B cell (primary cell): ENCODE measurements at regions not wholly inside any gene's neighbourhood (a gene's known extent, or its start where the extent isn't known, plus 50 kb on each side); places are given as distances from the start of the nearest gene placed in this dataset.

ENCODE experiments used
- ATAC-seq: fragments of 200-7000 bp; cut with Tn5 transposase; one replicate; pipeline ENCODE4 v1.10.0; 2021; ENCODE audit warnings: low read depth, mild to moderate bottlenecking, moderate number of reproducible peaks, moderate library complexity
- CTCF ChIA-PET: fragments of 350-600 bp; sonication (Branson Sonifier 250); formaldehyde crosslinking; loops from one replicate; lab custom pipeline; 2021; ENCODE audit warnings: antibody characterized with exemption, inconsistent platforms; lab: Charles Lee
- POLR2A ChIA-PET: fragments of 350-600 bp; sonication (Branson Sonifier 250); formaldehyde crosslinking; loops from one replicate; lab custom pipeline; 2021; ENCODE audit warnings: antibody characterized with exemption; lab: Charles Lee
- DNase-seq: peaks from one replicate; pipeline ENCODE4 v3.0.0; 2013
- H2AFZ ChIP-seq: 2 replicates; pipeline ENCODE4 v1.6.1; 2012; ENCODE audit warnings: mild to moderate bottlenecking, low read depth, low read length; ENCODE audit not compliant: insufficient read depth, poor library complexity, severe bottlenecking
- H3K27ac ChIP-seq, 2 donors: 1 replicate in 1 of 2; 2 replicates in 1 of 2; pipeline ENCODE4 v1.5.1; 2012 to 2013; ENCODE audit warnings: low read length in 2 of 2, mild to moderate bottlenecking in 2 of 2, moderate library complexity in 1 of 2
- H3K27me3 ChIP-seq, 4 experiments: fragments of 200-600 bp in 1 of 4; sonication (generic) in 1 of 4; replicated peaks in 1 of 4; 1 replicate in 2 of 4; 2 replicates in 2 of 4; pipeline versions ENCODE4 v1.6.1 to v1.7.0; 2013 to 2016; ENCODE audit warnings: low read length in 3 of 4, mild to moderate bottlenecking in 2 of 4, mixed read lengths in 1 of 4, moderate library complexity in 1 of 4; ENCODE audit not compliant: insufficient read depth in 4 of 4, control insufficient read depth in 3 of 4; ENCODE audit errors: control extremely low read depth in 1 of 4
- H3K36me3 ChIP-seq, 2 experiments: replicated peaks in 1 of 2; 1 replicate in 1 of 2; 2 replicates in 1 of 2; pipeline versions ENCODE4 v1.6.1 to v1.7.1; 2013; ENCODE audit warnings: low read length in 1 of 2; ENCODE audit not compliant: insufficient read depth in 2 of 2, control insufficient read depth in 1 of 2; ENCODE audit errors: control extremely low read depth in 1 of 2, extremely low read depth in 1 of 2
- H3K4me1 ChIP-seq, 2 donors: fragments of 200-600 bp in 1 of 2; sonication (generic) in 1 of 2; 1 replicate in 1 of 2; 2 replicates in 1 of 2; pipeline versions ENCODE4 v1.5.1 to v1.6.1; 2013 to 2017; ENCODE audit warnings: low read length in 2 of 2; ENCODE audit not compliant: control insufficient read depth in 2 of 2, insufficient read depth in 2 of 2
- H3K4me2 ChIP-seq: replicated peaks from 2 replicates; pipeline ENCODE3; 2012; ENCODE audit warnings: mild to moderate bottlenecking, low read depth, low read length; ENCODE audit not compliant: poor library complexity, severe bottlenecking
- H3K4me3 ChIP-seq, 5 experiments: fragments of 200-600 bp in 1 of 5; sonication (generic) in 1 of 5; 1 replicate in 3 of 5; 2 replicates in 2 of 5; pipeline versions ENCODE4 v1.5.1 to v1.7.0; 2011 to 2016; ENCODE audit warnings: low read length in 4 of 5, mild to moderate bottlenecking in 4 of 5, low read depth in 2 of 5, control low read depth in 1 of 5, moderate library complexity in 1 of 5; ENCODE audit not compliant: insufficient read depth in 1 of 5; ENCODE audit errors: control extremely low read depth in 1 of 5, extremely low read depth in 1 of 5
- H3K79me2 ChIP-seq: fragments of 200-600 bp; sonication (generic); one replicate; pipeline ENCODE4 v1.6.0; 2016; ENCODE audit warnings: low read length; ENCODE audit not compliant: control insufficient read depth, insufficient read depth
- H3K9ac ChIP-seq: fragments of 200-600 bp; sonication (generic); 2 replicates; pipeline ENCODE4 v1.6.1; 2017; ENCODE audit warnings: mild to moderate bottlenecking, low read length, moderate library complexity
- H3K9me3 ChIP-seq, 3 donors: one replicate each; pipeline versions ENCODE4 v1.6.1 to v1.7.1; 2013; ENCODE audit warnings: low read length in 2 of 3; ENCODE audit not compliant: control insufficient read depth in 2 of 3, insufficient read depth in 1 of 3; ENCODE audit errors: control extremely low read depth in 1 of 3
- H4K20me1 ChIP-seq: 2 replicates; pipeline ENCODE4 v1.6.0; 2012; ENCODE audit warnings: mild to moderate bottlenecking, low read length; ENCODE audit not compliant: insufficient read depth, control insufficient read depth, poor library complexity, severe bottlenecking
- H3K27ac Mint-ChIP-seq: one replicate; pipeline ENCODE4 v1.8.0; 2021; ENCODE audit warnings: mixed read lengths
- H3K27me3 Mint-ChIP-seq: one replicate; pipeline ENCODE4 v1.8.0; 2021; ENCODE audit warnings: mixed read lengths
- H3K4me1 Mint-ChIP-seq: one replicate; pipeline ENCODE4 v1.8.0; 2021; ENCODE audit warnings: mixed read lengths
- H3K4me3 Mint-ChIP-seq: one replicate; pipeline ENCODE4 v1.8.0; 2021; ENCODE audit warnings: mixed read lengths
- H3K9me3 Mint-ChIP-seq: one replicate; pipeline ENCODE4 v1.8.0; 2022; ENCODE audit warnings: mixed read lengths; ENCODE audit not compliant: insufficient read depth
- EZH2 ChIP-seq: IDR thresholded peaks from 2 replicates; pipeline ENCODE4 v1.6.1; 2012; ENCODE audit warnings: borderline replicate concordance, low read depth, mild to moderate bottlenecking, moderate library complexity, low read length; ENCODE audit not compliant: insufficient read depth, poor library complexity, severe bottlenecking
- WGBS: methylation state at CpG from one replicate; pipeline ENCODE4 v1.1.5; 2013; ENCODE audit warnings: missing lambda C conversion rate; ENCODE audit not compliant: insufficient coverage; 5-methylcytosine and 5-hydroxymethylcytosine counted together
- intact Hi-C: fragments of 100-400 bp; cut with micrococcal nuclease; formaldehyde crosslinking; loops from one replicate; pipeline ENCODE4 v1.10.0; 2022
- TF ChIP-seq, protein P1 (sequence below): fragments of 200-600 bp; IDR thresholded peaks from one replicate; pipeline ENCODE4 v1.8.0; 2022; ENCODE audit warnings: antibody characterized with exemption, mild to moderate bottlenecking

DNA sequence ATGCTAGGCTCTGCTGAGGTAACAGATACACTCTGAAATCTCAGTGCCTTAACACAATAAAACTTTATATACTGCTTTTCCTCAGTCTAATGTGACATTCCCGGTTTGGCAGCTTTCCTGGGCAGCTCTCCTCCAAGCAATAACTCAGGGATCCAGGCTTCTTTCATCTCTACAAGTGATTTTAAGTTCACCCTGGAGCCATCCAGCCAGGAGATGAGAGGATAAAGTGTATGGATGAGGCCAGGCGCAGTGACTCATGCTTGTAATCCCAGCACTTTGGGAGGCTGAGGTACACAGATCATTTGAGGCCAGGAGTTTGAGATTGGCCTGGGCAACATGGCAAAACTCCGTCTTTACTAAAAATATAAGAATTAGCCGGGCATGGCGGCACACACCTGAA, 147.2 kb downstream of the UTP18 start:
- no peaks in the 10 kb centered on the region for H3K4me1 ChIP-seq
- no peaks in the 10 kb centered on the region for H3K4me1 Mint-ChIP-seq
- no peak overlapping the region for H3K27ac Mint-ChIP-seq
- peaks cover 0 to 7% (median 4%) of the 10 kb centered on the region in 4 experiments for H3K27me3 ChIP-seq
- H3K4me3 Mint-ChIP-seq, result no peak overlapping the region
- H3K4me3 ChIP-seq, result no peak overlapping the region
- CTCF ChIA-PET, result no interaction called here
- H2AFZ ChIP-seq, result no peak overlapping the region
- no peaks in the 10 kb centered on the region for H3K79me2 ChIP-seq
- POLR2A ChIA-PET, result no interaction called here
- H3K9me3 Mint-ChIP-seq, result no peaks in the 10 kb centered on the region
- no peak for DNase-seq
- no peaks in the 10 kb centered on the region for H4K20me1 ChIP-seq
- 91% methylated on average over 5 of the region's 5 CpGs for WGBS
- intact Hi-C loops, result no loop called here
- H3K27ac ChIP-seq, result no peak overlapping the region
- H3K4me2 ChIP-seq, result no peak overlapping the region
- peaks cover 40% of the 10 kb centered on the region for H3K27me3 Mint-ChIP-seq
- ATAC-seq, result no peak
- TF ChIP-seq EZH2, result no peak
- TF ChIP-seq, protein P1, sequence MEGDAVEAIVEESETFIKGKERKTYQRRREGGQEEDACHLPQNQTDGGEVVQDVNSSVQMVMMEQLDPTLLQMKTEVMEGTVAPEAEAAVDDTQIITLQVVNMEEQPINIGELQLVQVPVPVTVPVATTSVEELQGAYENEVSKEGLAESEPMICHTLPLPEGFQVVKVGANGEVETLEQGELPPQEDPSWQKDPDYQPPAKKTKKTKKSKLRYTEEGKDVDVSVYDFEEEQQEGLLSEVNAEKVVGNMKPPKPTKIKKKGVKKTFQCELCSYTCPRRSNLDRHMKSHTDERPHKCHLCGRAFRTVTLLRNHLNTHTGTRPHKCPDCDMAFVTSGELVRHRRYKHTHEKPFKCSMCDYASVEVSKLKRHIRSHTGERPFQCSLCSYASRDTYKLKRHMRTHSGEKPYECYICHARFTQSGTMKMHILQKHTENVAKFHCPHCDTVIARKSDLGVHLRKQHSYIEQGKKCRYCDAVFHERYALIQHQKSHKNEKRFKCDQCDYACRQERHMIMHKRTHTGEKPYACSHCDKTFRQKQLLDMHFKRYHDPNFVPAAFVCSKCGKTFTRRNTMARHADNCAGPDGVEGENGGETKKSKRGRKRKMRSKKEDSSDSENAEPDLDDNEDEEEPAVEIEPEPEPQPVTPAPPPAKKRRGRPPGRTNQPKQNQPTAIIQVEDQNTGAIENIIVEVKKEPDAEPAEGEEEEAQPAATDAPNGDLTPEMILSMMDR, result no peak
- no peaks in the 10 kb centered on the region for H3K36me3 ChIP-seq
- no peaks in the 10 kb centered on the region for H3K9me3 ChIP-seq
- no peak overlapping the region for H3K9ac ChIP-seq

- no peak for TF ChIP-seq EZH2
- TF ChIP-seq, protein P1, result no peak
Observed at GRCh38 chr17:51419476-51419875, 159.1 kb downstream of the UTP18 start.

More at GRCh38 chr17:51419476-51419875, 159.1 kb downstream of the UTP18 start:
- no peaks in the 10 kb centered on the region for H3K9me3 ChIP-seq
- no peak for ATAC-seq
- ChIA-PET CTCF (no interaction called here), POLR2A (no interaction called here)
- H3K27ac ChIP-seq, result no peak overlapping the region
- no peaks in the 10 kb centered on the region for H3K79me2 ChIP-seq
- no peaks in the 10 kb centered on the region for H3K4me1 ChIP-seq
- intact Hi-C loops, result no loop called here
- no peak overlapping the region for H3K4me3 Mint-ChIP-seq
- DNase-seq, result no peak
- H3K9ac ChIP-seq, result no peak overlapping the region
- no peaks in the 10 kb centered on the region for H3K36me3 ChIP-seq
- H3K4me1 Mint-ChIP-seq, result no peaks in the 10 kb centered on the region
- no peaks in the 10 kb centered on the region for H3K27me3 ChIP-seq
- H3K4me2 ChIP-seq, result no peak overlapping the region
- no peak overlapping the region for H3K4me3 ChIP-seq
- no peak overlapping the region for H2AFZ ChIP-seq
- H3K27ac Mint-ChIP-seq, result no peak overlapping the region
- H4K20me1 ChIP-seq, result no peaks in the 10 kb centered on the region
- WGBS, result 57% methylated on average over 1 of the region's 2 CpGs
- peaks cover 42% of the 10 kb centered on the region for H3K27me3 Mint-ChIP-seq
- H3K9me3 Mint-ChIP-seq, result no peaks in the 10 kb centered on the region
